ENCODE measurements at regions not wholly inside any gene's neighbourhood (a gene's known extent, or its start where the extent isn't known, plus 50 kb on each side); places are given as distances from the start of the nearest gene placed in this dataset.

DNA sequence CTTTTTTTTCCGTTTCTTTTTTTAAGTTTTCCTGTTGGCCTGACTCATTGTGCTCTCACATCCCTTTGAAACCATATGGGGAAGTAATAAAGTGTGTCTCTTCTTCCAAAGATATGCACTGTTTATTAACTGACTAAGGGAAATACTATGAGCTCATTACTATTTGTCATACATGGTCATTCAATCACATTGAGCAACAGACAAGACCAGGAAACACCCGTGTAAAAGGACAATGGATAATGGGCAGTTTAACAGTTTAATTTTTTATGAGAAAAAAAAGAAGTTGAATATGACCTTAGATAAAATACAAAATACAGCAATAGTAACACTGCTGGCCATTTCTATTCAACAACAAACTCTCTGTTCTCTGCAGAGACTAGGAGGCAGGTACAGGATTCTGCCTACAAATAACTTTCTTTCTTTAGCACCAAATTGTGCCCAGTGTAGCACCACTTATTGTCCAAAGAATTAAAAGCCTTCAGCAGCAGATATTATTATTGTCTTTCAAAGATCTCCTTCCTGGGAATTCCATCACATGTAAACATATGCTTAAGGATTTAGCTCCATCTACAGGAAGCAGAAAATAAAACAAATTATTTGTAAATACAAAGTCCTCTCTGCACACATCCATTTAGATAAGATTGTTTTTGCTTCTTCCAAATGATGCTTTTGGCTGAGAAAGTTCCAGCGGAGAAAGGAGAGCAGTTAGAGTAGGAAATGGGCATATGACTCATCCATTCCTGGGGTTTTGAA is 55.0 kb upstream of the AKR1E2 start:
- no peaks in the 10 kb centered on the region for H3K4me1 ChIP-seq (ENCODE audit: control insufficient read depth, insufficient read depth, low read length)
- no peaks in the 10 kb centered on the region for H3K36me3 ChIP-seq (ENCODE audit: control insufficient read depth, insufficient read depth, low read length)
- H3K27ac ChIP-seq (ENCODE audit: low read length), result no peak overlapping the region
- WGBS (ENCODE audit: insufficient coverage), result 83% methylated on average over 1 of the region's 3 CpGs
- TF ChIP-seq, protein P1, sequence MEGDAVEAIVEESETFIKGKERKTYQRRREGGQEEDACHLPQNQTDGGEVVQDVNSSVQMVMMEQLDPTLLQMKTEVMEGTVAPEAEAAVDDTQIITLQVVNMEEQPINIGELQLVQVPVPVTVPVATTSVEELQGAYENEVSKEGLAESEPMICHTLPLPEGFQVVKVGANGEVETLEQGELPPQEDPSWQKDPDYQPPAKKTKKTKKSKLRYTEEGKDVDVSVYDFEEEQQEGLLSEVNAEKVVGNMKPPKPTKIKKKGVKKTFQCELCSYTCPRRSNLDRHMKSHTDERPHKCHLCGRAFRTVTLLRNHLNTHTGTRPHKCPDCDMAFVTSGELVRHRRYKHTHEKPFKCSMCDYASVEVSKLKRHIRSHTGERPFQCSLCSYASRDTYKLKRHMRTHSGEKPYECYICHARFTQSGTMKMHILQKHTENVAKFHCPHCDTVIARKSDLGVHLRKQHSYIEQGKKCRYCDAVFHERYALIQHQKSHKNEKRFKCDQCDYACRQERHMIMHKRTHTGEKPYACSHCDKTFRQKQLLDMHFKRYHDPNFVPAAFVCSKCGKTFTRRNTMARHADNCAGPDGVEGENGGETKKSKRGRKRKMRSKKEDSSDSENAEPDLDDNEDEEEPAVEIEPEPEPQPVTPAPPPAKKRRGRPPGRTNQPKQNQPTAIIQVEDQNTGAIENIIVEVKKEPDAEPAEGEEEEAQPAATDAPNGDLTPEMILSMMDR (IDR thresholded peaks at IDR 0.05), result no peak
- DNase-seq (no peak), ATAC-seq (no peak)
- H3K27ac Mint-ChIP-seq, result no peak overlapping the region
- H3K27me3 ChIP-seq (ENCODE audit: control insufficient read depth, insufficient read depth, low read length), result no peaks in the 10 kb centered on the region
- H3K4me3 ChIP-seq (ENCODE audit: low read length), result no peak overlapping the region
- H3K36me3 Mint-ChIP-seq, result no peaks in the 10 kb centered on the region
- H3K9me3 Mint-ChIP-seq, result no peaks in the 10 kb centered on the region
- intact Hi-C loops (cut with micrococcal nuclease), result no loop called here
- H3K27me3 Mint-ChIP-seq (ENCODE audit: low read depth in 2 of 2), result peaks cover 19 to 69% of the 10 kb centered on the region in 2 donors
- no peaks in the 10 kb centered on the region for H3K9me3 ChIP-seq (ENCODE audit: control insufficient read depth, insufficient read depth, low read length)
- H3K4me3 Mint-ChIP-seq, result no peak overlapping the region
- no peaks in the 10 kb centered on the region for H3K4me1 Mint-ChIP-seq

DNA sequence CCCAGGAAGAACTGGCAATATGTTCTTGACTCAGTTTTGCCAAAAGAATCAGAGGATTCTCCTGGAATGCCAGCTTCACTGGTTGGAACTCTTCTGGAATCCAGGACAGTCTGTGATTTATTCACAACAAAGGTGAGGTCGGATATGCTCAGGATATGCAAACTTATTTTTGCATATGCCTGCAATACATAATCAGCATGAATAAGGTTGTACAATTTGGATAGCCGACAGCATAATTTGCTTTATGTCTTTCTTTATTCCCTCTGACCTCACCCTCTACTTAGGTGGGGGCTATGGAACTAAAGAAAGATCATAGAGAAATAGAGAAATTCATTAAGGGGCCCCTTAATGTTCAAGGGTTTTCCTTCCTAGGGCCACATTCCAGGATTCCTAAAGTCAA is 57.6 kb upstream of the AKR1E2 start:
- Histone ChIP-seq H3K9me3 (ENCODE audit: control insufficient read depth, insufficient read depth, low read length) (no peaks in the 10 kb centered on the region), H3K4me3 (ENCODE audit: low read length) (no peak overlapping the region), H3K36me3 (ENCODE audit: control insufficient read depth, insufficient read depth, low read length) (no peaks in the 10 kb centered on the region), H3K27me3 (ENCODE audit: control insufficient read depth, insufficient read depth, low read length) (no peaks in the 10 kb centered on the region), H3K27ac (ENCODE audit: low read length) (no peak overlapping the region), H3K4me1 (ENCODE audit: control insufficient read depth, insufficient read depth, low read length) (no peaks in the 10 kb centered on the region)
- Mint-ChIP-seq H3K4me1 (no peaks in the 10 kb centered on the region), H3K9me3 (no peaks in the 10 kb centered on the region), H3K27ac (no peak overlapping the region), H3K4me3 (no peak overlapping the region), H3K27me3 (ENCODE audit: low read depth in 2 of 2) (peaks cover 16 to 60% of the 10 kb centered on the region in 2 donors), H3K36me3 (no peaks in the 10 kb centered on the region)
- intact Hi-C loops (cut with micrococcal nuclease), result no loop called here
- TF ChIP-seq, protein P1 (IDR thresholded peaks at IDR 0.05), result no peak
- ATAC-seq, result no peak
- no peak for DNase-seq
- WGBS (ENCODE audit: insufficient coverage), result 78% methylated on average over 1 of the region's 2 CpGs

DNA sequence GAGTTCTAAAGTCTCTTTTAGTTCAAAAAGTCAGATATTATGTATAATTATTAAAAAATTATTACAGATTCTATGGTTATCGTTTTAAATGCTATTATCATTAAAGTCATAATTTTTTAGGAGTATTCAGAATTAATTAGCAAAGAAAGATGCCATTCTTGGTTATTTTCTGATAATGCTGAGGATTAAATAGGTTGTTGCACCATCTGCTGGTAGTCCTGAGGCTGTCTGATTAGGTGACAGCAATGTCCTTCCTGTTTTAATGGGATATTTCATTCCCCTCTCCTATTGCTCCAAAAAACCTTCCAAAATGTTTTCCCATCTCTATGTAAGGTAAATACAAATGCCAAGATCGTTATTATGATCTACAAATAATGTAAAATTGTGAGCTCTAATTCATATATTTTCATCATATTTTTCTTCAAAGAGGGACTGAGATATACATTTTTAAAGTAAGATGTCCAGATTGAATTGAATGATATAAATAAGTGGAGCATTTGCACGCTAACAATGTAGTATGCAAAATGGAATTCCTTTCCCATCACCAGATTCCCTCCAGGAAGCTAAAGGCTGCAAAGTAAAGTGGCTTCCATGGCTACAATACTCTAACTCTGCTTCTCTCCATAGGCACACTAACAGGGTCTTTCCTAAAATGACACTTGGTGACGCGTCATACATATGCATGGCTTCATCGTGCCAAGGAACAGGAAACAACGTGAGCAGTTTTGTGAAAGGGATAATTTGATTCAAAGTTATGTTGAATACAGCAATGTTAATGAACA is 58.8 kb upstream of the AKR1E2 start:
- H3K4me1 ChIP-seq (ENCODE audit: control insufficient read depth, insufficient read depth, low read length), result no peaks in the 10 kb centered on the region
- Mint-ChIP-seq H3K4me1 (no peaks in the 10 kb centered on the region), H3K9me3 (no peaks in the 10 kb centered on the region), H3K27me3 (ENCODE audit: low read depth in 2 of 2) (peaks cover 10 to 52% of the 10 kb centered on the region in 2 donors), H3K4me3 (no peak overlapping the region), H3K36me3 (no peaks in the 10 kb centered on the region), H3K27ac (no peak overlapping the region)
- no peak for ATAC-seq
- H3K36me3 ChIP-seq (ENCODE audit: control insufficient read depth, insufficient read depth, low read length), result no peaks in the 10 kb centered on the region
- TF ChIP-seq, protein P1 (IDR thresholded peaks at IDR 0.05), result peak; percentile 24
- DNase-seq, result peak in 1 of 2 donors; percentile 60
- no peak overlapping the region for H3K27ac ChIP-seq (ENCODE audit: low read length)
- WGBS (ENCODE audit: insufficient coverage), result 79% methylated on average over 4 of the region's 7 CpGs
- no peak overlapping the region for H3K4me3 ChIP-seq (ENCODE audit: low read length)
- no peaks in the 10 kb centered on the region for H3K27me3 ChIP-seq (ENCODE audit: control insufficient read depth, insufficient read depth, low read length)
- intact Hi-C loops (cut with micrococcal nuclease), result loop anchor here (2.0 kb wide), 2 partner anchors 1528 to 1574 kb away; no protein-coding TSS in a partner anchor
- no peaks in the 10 kb centered on the region for H3K9me3 ChIP-seq (ENCODE audit: control insufficient read depth, insufficient read depth, low read length)

Measured in natural killer cell (primary cell).